Stomach (tissue), 8 donors: ENCODE measurements at regions not wholly inside any gene's neighbourhood (a gene's known extent, or its start where the extent isn't known, plus 50 kb on each side); places are given as distances from the start of the nearest gene placed in this dataset.

Experiments used
- DNase-seq, 2 donors: peaks; one replicate each; pipeline versions ENCODE4 v3.0.0 to v3.0.0-alpha.2; 2013 to 2019
- H3K27ac ChIP-seq, 5 donors: fragments of 200-600 bp in 4 of 5; sonication (generic) in 4 of 5; one replicate each; pipeline ENCODE4 v1.5.1; 2013 to 2019; ENCODE audit warnings: mild to moderate bottlenecking in 1 of 5, moderate library complexity in 1 of 5
- H3K27me3 ChIP-seq, 3 donors: fragments of 200-600 bp; sonication (generic); one replicate each; pipeline ENCODE4 v1.5.1; 2017 to 2019; ENCODE audit warnings: mixed run types in 1 of 3
- H3K36me3 ChIP-seq, 4 donors: fragments of 200-600 bp; sonication (generic); 1 replicate in 3 of 4; 2 replicates in 1 of 4; pipeline ENCODE4 v1.5.1; 2016 to 2019
- H3K4me1 ChIP-seq, 4 donors: fragments of 200-600 bp; sonication (generic); one replicate each; pipeline ENCODE4 v1.5.1; 2016 to 2019
- H3K4me3 ChIP-seq, 4 donors: fragments of 200-600 bp; sonication (generic) in 3 of 4; one replicate each; pipeline ENCODE4 v1.5.1; 2016 to 2019; ENCODE audit warnings: mild to moderate bottlenecking in 1 of 4
- H3K9me3 ChIP-seq, 4 donors: fragments of 200-600 bp; sonication (generic); one replicate each; pipeline ENCODE4 v1.5.1; 2016 to 2019
- CTCF ChIP-seq, 7 experiments: fragments of 450-650 bp in 4 of 7; fragments of 200-600 bp in 3 of 7; sonication (generic) in 3 of 7; IDR thresholded peaks; one replicate each; pipeline ENCODE4 v1.5.1; 2016 to 2019; ENCODE audit warnings: antibody characterized with exemption in 7 of 7, control low read depth in 2 of 7, mild to moderate bottlenecking in 1 of 7
- EP300 ChIP-seq: sonication (generic); formaldehyde crosslinking; IDR thresholded peaks from one replicate; pipeline ENCODE4 v1.6.1; 2017; ENCODE audit warnings: antibody characterized with exemption
- POLR2A ChIP-seq, 4 donors: fragments of 450-650 bp; IDR thresholded peaks; one replicate each; pipeline ENCODE4 v1.6.1; 2016; ENCODE audit warnings: antibody characterized with exemption in 4 of 4, control low read depth in 2 of 4, mild to moderate bottlenecking in 1 of 4, moderate library complexity in 1 of 4
- POLR2AphosphoS5 ChIP-seq, 3 donors: sonication (generic); formaldehyde crosslinking; IDR thresholded peaks; one replicate each; pipeline ENCODE4 v1.6.1; 2016; ENCODE audit warnings: antibody characterized with exemption in 3 of 3
- WGBS, 5 donors: extraction: QIAGEN DNeasy Blood & Tissue Kit in 3 of 5; methylation state at CpG; one replicate each; pipeline versions ENCODE4 v1.1.5 to v1.1.7; 2013 to 2018; 5-methylcytosine and 5-hydroxymethylcytosine counted together
- intact Hi-C: fragments of 100-400 bp; cut with DNase I; formaldehyde crosslinking; loops from one replicate; pipeline ENCODE4 v1.15.1; 2023; ENCODE audit warnings: low total_unique reads
- donor health status: healthy with polysubstance abuse.
- donor health status: Bipolar disorder and iron deficiency.
- donor health status: healthy.

GRCh38 chr20:12223057-12223456 lies 305.4 kb downstream of the BTBD3 start:
- intact Hi-C loops, result no loop called here
- no peak for TF ChIP-seq POLR2AphosphoS5 (IDR thresholded peaks at IDR 0.05)
- TF ChIP-seq POLR2A (IDR thresholded peaks at IDR 0.05), result no peak
- no peak for TF ChIP-seq EP300
- TF ChIP-seq CTCF (IDR thresholded peaks at IDR 0.05), result no peak
- Histone ChIP-seq H3K4me3 (no peak overlapping the region), H3K27ac (no peak overlapping the region), H3K9me3 (no peaks in the 10 kb centered on the region), H3K27me3 (no peaks in the 10 kb centered on the region), H3K4me1 (no peaks in the 10 kb centered on the region), H3K36me3 (no peaks in the 10 kb centered on the region)
- WGBS, 5 donors, result 57 to 80% (median 60%) methylated on average over 2 of the region's 2 CpGs
- DNase-seq, result no peak

GRCh38 chr20:12225898-12226297 lies 308.2 kb downstream of the BTBD3 start:
- Histone ChIP-seq H3K4me1 (no peaks in the 10 kb centered on the region), H3K4me3 (no peak overlapping the region), H3K36me3 (no peaks in the 10 kb centered on the region), H3K9me3 (no peaks in the 10 kb centered on the region), H3K27me3 (no peaks in the 10 kb centered on the region), H3K27ac (no peak overlapping the region)
- DNase-seq, result no peak
- TF ChIP-seq POLR2A (IDR thresholded peaks at IDR 0.05) (no peak), POLR2AphosphoS5 (IDR thresholded peaks at IDR 0.05) (no peak), CTCF (IDR thresholded peaks at IDR 0.05) (no peak), EP300 (no peak)
- intact Hi-C loops, result no loop called here
- 82 to 96% (median 92%) methylated on average over 1 of the region's 1 CpG for WGBS, 5 donors

GRCh38 chr20:12229891-12230290 lies 312.2 kb downstream of the BTBD3 start:
- Histone ChIP-seq H3K27ac (no peak overlapping the region), H3K9me3 (no peaks in the 10 kb centered on the region), H3K27me3 (no peaks in the 10 kb centered on the region), H3K4me3 (no peak overlapping the region), H3K4me1 (no peaks in the 10 kb centered on the region), H3K36me3 (no peaks in the 10 kb centered on the region)
- no peak for TF ChIP-seq CTCF (IDR thresholded peaks at IDR 0.05)
- TF ChIP-seq EP300, result no peak
- no peak for TF ChIP-seq POLR2AphosphoS5 (IDR thresholded peaks at IDR 0.05)
- no peak for TF ChIP-seq POLR2A (IDR thresholded peaks at IDR 0.05)
- intact Hi-C loops, result no loop called here
- no peak for DNase-seq

- no peaks in the 10 kb centered on the region for H3K9me3 ChIP-seq
- no peak for TF ChIP-seq POLR2A (IDR thresholded peaks at IDR 0.05)
- TF ChIP-seq CTCF (IDR thresholded peaks at IDR 0.05), result no peak
- no peak for TF ChIP-seq POLR2AphosphoS5 (IDR thresholded peaks at IDR 0.05)
- no peak for TF ChIP-seq EP300
- 66 to 84% (median 74%) methylated on average over 6 of the region's 6 CpGs for WGBS, 5 donors
- DNase-seq, result peak in 1 of 2 donors; percentile 32
- peaks cover 0 to 5% (median 0%) of the 10 kb centered on the region in 4 donors for H3K4me1 ChIP-seq
- no peak overlapping the region for H3K4me3 ChIP-seq
- H3K27ac ChIP-seq, result no peak overlapping the region
- H3K27me3 ChIP-seq, result no peaks in the 10 kb centered on the region
- no peaks in the 10 kb centered on the region for H3K36me3 ChIP-seq
- intact Hi-C loops, result no loop called here
Measured at GRCh38 chr20:12237772-12238171, 320.1 kb downstream of the BTBD3 start.
